ENCODE measurements at regions not wholly inside any gene's neighbourhood (a gene's known extent, or its start where the extent isn't known, plus 50 kb on each side); places are given as distances from the start of the nearest gene placed in this dataset.
"Not testable (repeated sequence)": the region's sequence is repeated elsewhere in the genome, so short reads cannot be mapped to it uniquely, and the experiment has no call there.

- DNase-seq = no peak
These were observed 649.1 kb downstream of the TNS3 start for GRCh38 chr7:46932676-46933424.

GRCh38 chr7:46932306-46932675 is 649.6 kb downstream of the TNS3 start:
- no peak for DNase-seq

- DNase-seq = no peak
These were observed 651.5 kb downstream of the TNS3 start for GRCh38 chr7:46930366-46930765.

- DNase-seq = no peak
These were observed 652.6 kb downstream of the TNS3 start for GRCh38 chr7:46929359-46929758.

- no peak for DNase-seq
These were observed 653.2 kb downstream of the TNS3 start for GRCh38 chr7:46928719-46929118.

- DNase-seq = no peak
These were observed 654.6 kb downstream of the TNS3 start for GRCh38 chr7:46927131-46927810.

GRCh38 chr7:46916581-46916980 is 665.3 kb downstream of the TNS3 start:
- no peak for DNase-seq

GRCh38 chr7:46912692-46913091 is 669.2 kb downstream of the TNS3 start:
- DNase-seq = no peak

- no peak for DNase-seq
These were observed 672.3 kb downstream of the TNS3 start for GRCh38 chr7:46909601-46910051.

GRCh38 chr7:46908770-46909169 is 673.1 kb downstream of the TNS3 start:
- no peak for DNase-seq

- not testable (repeated sequence) for DNase-seq
These were observed 677.4 kb downstream of the TNS3 start for GRCh38 chr7:46904523-46904922.

GRCh38 chr7:46902463-46902862 is 679.4 kb downstream of the TNS3 start:
- no peak for DNase-seq

GRCh38 chr7:46900312-46901263 is 681.3 kb downstream of the TNS3 start:
- no peak for DNase-seq

- DNase-seq = no peak
These were observed 684.5 kb downstream of the TNS3 start for GRCh38 chr7:46897381-46897780.

- no peak for DNase-seq
These were observed 695.1 kb downstream of the TNS3 start for GRCh38 chr7:46886669-46887374.

- no peak for DNase-seq
These were observed 696.7 kb downstream of the TNS3 start for GRCh38 chr7:46885167-46885566.

GRCh38 chr7:46881507-46882127 is 700.3 kb downstream of the TNS3 start:
- no peak for DNase-seq

- no peak for DNase-seq
These were observed 701.3 kb downstream of the TNS3 start for GRCh38 chr7:46880508-46881196.

GRCh38 chr7:46879783-46880182 is 702.1 kb downstream of the TNS3 start:
- no peak for DNase-seq

GRCh38 chr7:46871516-46871915 is 710.4 kb downstream of the TNS3 start:
- DNase-seq = no peak

- DNase-seq = no peak
These were observed 717.2 kb downstream of the TNS3 start for GRCh38 chr7:46864716-46865115.

Measured in activated T-cell treated with anti-CD3 and anti-CD28 coated beads, Interleukin-2, amount 50 U/mL, for 48 hours (primary cell).